ENCODE measurements at regions not wholly inside any gene's neighbourhood (a gene's known extent, or its start where the extent isn't known, plus 50 kb on each side); places are given as distances from the start of the nearest gene placed in this dataset.

DNA sequence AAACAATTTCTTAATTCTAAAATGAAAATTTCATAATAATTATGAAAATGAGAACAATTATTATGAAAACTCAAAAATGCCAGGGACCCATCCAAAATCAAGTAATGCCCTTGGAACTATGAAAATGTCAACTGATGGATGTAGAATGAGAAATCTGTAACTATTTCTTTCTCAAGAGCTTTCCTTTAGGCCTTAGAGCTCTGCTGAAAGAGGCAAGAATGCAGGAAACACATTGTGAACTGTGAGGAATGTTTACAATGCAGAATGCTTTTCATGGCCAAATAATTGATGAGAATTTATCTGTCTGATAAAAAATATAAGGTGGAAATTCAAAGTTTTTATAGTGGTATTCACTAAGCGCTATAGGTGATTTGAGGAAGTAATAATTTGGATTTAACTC, 207.1 kb upstream of the PCDH18 start:
- no peak for DNase-seq (ENCODE audit: low spot score)

DNA sequence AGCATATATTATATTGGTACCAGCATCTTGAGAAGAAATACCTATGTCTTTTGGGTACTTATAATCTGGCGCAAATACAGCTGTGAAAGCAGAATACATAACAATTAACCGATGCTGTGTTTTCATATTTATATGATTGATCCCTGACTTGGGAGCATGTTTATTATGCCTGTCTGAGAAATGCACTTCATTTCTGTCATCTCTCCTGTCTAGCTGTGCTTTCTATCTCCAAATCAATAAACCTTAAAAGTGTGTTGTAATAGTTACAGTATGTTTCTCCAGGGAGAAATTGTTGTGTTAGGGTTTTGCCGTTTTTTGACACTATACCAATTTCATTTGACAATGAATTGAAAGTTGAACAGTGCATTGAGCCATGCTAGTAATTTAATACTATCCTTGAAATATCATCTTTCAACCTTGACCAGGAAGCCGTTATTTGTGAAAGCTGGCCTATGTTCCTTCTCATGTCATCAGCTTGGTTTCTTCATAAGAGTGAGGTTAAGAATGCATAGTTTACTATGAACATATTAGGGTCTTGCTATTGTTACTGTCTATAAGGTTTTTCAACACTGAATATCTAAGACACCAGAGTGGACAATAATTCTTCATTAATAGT, 206.2 kb upstream of the PCDH18 start:
- no peak for DNase-seq (ENCODE audit: low spot score)

DNA sequence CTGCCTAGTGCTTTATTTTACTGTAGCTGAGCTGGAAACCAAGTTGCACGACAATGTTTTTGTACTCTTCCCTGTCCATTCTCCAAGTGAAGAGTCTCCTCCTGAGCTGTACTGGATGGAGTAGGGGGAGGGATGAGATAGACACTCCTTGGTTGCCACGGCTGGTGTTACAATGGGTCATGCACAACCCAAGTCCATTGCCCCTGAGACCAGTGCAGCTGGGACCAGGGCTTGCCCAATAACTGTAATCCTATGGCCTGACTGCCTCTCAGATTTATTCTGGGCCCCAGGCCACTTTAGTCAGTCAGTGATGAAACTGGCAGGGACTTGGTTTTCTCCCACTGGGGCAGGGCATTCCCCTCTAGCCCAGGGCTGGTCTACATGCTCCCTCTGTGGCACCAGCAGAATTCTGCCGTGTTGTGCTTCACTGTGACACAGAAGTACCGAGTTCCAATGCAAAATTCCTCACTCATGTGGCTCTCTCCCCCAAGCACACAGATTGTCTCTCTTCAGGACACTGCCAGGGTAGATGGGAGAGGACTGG, 203.3 kb upstream of the PCDH18 start:
- DNase-seq (ENCODE audit: low spot score): no peak

DNA sequence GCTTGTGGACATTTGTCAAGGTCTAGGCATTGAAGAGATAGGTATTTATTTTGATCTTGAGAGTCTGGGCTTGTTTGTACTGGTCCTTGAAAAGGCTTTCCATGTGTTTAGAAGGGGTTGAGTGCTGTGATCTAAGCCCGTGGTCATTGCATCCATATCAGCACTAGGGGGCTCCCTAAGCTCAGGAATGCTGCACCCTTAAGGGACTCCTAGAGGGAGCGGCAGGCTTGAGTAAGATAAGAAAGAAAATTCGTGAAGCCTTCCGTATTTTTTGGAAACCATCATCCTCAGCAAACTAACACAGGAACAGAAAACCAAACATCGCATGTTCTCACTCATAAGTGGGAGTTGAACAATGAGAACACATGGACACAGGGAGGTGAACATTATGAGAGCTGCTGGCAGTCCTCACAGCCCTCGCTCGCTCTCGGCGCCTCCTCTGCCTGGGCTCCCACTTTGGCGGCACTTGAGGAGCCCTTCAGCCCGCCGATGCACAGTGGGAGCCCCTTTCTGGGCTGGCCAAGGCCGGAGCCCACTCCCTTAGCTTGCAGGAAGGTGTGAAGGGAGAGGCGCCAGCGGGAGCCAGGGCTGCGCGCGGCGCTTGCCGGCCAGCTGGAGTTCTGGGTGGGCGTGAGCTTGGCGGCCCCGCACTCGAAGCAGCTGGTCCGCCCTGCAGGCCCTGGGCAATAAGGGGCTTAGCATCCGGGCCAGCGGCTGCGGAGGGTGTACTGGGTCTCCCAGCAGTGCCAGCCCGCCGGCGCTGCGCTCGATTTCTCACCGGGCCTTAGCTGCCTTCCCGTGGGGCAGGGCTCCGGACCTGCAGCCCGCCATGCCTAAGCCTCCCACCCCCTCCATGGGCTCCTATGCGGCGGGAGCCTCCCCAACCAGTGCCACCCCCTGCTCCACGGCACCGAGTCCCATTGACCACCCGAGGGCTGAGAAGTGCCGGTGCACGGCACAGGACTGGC, 201.2 kb upstream of the PCDH18 start:
- DNase-seq (ENCODE audit: low spot score): peak; percentile 35

DNA sequence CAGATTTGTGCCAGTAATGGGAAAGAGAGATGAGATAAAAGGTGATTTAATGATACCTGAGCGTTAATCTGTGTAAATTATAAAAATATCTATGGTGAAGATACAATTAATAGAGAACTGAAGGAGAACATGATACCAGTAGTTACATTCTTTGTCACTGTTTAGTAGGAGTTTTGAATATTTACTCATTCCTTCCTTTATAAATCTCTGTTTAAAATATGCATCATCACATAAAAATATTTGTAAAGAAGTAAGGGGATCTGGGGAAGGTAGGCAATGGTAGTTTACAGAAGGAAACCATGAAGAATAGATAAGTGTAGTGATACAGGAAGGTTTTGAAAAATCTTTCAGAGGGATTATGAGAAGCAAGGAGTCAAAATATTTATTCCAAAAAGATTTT, 190.6 kb upstream of the PCDH18 start:
- no peak for DNase-seq (ENCODE audit: low spot score)

DNA sequence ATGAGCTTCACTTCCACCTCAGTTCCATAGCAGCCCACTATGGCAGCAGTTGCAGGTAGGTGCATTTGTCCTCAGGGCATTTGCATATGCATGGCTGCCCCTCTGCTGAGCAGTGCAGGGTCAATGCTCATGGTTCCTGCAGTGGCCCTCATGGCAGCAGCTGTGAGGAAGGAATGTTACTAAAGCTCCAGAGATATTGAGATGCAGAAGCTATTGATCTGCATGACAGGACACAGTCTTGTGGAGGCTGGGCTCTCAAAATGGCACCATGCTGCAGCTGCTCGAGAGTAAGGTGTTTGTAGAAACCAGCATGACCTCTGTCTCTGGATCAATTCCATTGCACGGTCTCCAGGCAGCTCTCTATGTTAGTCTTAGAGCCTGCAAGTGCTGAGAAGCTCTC, 179.2 kb upstream of the PCDH18 start:
- DNase-seq (ENCODE audit: low spot score): no peak

DNA sequence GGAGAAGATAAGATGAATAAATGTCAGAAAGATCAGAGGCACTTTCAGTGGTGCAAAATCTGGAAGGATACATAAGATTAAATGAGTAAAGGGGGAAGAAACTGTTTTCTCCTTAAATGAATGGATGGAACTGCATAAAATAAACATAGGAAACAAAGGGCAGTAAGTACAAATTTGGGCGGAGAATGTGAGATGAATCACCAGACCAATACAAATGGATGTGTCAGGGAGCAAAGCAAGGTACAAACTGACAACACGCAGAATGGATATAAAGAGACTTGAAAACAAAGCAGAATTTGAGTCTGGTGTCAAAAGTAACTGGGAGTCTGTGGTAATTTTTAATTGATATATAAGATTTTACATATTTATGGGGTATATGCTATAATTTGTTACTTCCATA, 175.3 kb upstream of the PCDH18 start:
- no peak for DNase-seq (ENCODE audit: low spot score)

DNA sequence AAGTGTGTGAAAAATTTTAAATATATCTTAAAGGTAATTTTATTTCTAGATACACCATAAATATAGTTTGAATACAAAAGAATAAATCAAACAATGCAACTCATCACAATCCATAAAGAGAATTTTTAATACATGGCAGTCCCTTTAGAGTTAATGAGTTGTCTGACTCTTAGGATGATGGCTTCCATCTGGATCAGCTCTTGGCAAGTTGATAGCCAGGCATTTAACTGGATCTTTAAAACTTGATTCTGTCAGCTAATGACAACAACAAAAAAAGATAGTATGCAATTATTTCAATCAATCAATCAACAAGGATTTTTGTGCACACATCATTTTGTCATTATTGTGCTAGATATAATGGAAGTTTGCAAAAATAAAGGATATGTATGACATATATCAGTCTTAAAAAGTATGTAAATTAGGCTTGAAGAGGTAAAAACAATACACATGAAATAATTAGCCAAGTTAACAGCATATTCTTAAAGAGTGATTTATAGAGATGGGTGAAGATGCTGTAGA, 174.9 kb upstream of the PCDH18 start:
- DNase-seq (ENCODE audit: low spot score): no peak

DNA sequence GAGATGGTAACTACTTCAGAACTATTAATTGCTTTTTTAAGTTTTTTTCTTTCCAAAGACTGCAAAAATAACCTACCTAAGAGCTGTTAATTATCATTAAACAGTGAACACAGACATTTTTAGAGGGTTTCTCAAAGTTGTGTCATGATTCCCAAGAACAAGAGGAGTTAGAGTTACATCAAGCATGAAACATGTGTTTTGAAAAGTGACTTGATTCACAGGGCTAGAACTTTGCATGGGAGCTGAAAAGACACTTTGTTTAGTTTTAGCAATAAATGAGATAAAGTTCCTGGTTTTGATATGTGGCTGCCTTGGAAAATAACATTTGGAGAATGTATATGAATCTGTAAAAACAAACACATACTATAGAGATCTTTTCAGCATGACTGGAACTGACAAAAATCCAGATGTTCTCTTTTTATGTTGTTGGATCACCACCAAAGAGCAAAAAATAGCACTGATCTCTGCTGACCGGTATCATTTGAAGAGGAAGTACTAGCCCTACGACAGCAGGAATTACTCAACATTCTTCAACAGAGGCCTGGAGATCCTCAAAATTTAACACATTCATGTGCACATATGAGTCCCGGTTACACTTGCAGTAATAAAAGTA, 173.0 kb upstream of the PCDH18 start:
- no peak for DNase-seq (ENCODE audit: low spot score)

DNA sequence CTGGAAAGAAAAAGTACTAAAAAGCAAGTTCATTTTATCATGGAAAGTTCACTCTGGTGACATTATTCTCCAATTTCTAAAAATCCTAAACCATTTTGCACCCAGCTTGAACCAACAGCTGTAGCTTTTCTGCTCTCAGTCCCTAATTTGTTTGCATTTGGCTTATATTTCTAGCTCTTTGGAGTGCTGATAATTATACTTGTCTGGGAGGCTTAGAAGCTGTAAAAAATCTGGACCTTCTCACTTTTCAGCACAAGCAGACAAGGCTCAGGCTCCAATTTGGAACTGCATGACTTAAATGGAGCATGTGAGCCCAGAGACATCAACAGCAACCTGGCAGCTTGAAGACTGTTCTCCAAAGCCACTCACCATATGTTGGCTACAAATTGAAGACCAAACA, 170.9 kb upstream of the PCDH18 start:
- DNase-seq (ENCODE audit: low spot score): no peak

DNA sequence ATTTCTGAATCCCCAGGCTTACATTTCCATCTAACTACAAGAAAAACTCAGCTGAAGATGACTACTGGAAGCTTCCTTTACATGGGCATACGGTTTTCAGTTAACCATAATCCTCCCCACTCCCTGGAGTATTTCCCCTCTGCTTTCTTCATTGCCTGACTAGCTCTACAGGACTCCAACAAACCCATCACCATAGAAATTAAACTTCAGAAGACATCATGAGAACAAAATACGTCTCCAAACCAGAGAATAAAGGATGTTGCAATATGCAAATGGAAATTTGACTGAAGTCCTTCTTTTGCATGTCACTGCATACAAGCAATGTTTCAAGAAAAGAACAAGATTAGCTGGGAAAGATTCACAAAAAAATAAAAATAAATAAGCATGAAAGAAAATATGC, 170.2 kb upstream of the PCDH18 start:
- no peak for DNase-seq (ENCODE audit: low spot score)

DNA sequence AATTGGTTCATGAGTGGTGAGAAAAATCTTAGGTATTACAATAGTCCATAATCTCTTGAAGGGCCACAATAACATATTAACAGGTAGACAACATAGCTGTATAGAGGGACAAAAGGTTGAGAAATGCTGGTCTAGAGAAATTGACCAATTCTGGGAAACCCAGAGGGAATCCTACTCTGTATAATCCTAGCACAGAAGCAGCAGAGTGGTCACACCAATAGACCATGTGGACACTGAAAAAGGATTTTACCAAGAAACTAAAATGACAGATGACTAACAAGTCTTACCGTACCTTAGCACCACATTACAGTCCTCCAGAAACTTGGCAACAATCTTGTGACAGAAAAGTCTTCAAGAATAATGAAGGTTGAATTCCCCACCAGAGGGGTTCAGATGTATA, 169.1 kb upstream of the PCDH18 start:
- DNase-seq (ENCODE audit: low spot score): no peak

DNA sequence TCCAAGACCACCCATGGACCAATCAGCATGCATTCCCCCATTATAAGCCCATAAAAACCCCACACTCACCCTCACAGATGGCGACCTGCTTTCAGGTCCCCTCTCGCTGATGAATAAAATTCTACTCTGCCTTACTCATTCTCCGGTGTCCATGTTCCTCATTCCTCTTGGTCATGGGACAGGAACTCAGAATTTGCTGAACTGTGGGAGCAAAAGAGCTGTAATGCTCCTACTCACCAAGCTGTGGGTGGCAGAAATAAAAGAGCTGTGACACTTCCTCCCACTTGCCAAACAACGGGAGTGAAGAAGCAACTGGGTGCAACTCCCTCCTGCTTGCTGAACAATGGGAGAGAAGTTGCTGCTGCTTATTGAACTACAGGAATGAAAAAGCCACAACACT, 168.5 kb upstream of the PCDH18 start:
- DNase-seq (ENCODE audit: low spot score): no peak

DNA sequence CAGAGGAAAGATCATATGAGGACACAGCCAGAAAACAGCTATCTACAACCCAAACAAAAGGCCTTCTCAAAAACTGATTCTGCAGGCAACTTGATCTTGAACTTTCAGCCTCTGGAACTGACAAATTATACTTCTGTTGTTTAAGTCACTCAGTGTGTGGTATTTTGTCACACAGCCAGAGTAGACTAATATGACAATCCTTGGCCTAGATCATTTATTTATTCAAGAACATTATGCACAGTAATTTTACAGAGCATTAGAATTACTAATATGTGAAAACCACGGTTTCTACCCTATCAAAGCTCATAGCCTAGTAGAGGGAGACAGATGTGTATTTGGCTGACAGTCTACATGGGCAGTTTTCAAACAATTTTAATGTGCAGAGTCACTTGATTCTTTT, 167.8 kb upstream of the PCDH18 start:
- DNase-seq (ENCODE audit: low spot score): no peak

DNA sequence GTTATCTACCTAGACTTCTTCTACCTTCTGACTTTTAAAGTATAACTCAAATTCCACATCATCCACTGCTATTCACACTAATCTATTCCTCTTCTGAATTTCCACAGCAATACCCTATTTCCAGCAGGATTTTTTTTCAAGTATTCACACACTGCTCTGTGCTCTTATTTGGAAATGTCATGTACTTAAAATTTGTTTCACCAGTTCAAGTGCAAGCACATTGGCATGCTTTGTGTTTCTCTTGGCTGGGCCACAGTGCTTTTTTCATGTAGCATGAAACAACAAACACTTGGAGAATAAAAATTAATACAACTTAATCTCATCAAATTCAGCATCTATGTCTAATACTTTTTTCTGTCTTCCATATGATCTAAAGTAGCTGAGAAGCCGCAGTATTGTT, 161.8 kb upstream of the PCDH18 start:
- DNase-seq (ENCODE audit: low spot score): no peak

DNA sequence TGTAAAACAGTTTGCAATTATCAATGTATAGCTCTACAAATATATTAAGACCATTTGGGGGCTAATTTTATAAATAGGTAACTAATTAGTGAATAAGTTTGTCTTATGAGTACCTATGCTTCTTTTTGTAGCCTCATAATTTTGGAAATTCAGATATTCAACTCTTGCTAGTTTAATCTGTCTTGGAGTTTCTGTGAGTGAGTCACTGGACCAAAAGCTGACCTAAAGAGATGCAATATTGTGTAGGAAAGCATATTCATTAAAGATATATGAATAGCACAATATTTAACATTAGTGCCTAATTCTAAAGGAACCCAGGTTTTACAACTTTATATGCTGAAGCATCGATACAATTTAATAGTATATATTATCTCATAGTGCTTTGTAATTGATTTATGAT, 161.3 kb upstream of the PCDH18 start:
- DNase-seq (ENCODE audit: low spot score): no peak

DNA sequence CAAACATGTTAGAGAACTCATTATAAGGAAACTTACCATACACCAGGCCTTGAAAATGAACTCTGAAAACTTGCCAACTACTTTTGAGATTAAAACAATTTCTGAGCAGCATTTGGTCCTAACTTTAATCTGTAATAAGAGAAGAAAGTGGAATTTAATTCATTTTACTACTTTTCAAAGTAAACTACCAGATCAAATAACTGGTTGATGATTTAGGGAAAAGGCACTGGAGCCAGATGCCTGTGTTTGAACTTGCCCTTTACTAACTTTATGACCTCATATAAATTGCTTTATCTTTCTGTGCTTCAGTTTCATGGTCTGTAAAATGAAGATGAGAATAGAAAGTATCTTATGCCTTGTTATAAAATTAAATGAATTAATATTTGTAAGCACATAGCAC, 159.9 kb upstream of the PCDH18 start:
- DNase-seq (ENCODE audit: low spot score): no peak

DNA sequence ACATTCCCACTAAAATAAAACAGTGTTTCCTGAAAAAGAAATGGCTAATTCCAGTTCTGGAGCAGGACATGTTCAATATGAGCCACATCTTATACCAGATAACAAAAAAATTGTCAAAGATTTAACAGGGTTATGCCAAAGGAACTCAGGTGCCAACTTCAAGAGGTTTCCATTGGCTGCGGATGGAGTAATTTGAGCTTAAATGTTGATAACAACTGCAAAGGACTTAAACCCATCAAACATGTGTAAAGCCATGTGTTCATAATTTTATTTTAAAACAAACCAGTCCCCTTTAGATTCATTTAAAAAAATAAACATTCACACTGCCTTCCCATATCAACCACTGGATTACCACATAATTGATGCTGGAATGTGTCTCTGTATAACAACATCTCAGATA, 156.4 kb upstream of the PCDH18 start:
- no peak for DNase-seq (ENCODE audit: low spot score)

DNA sequence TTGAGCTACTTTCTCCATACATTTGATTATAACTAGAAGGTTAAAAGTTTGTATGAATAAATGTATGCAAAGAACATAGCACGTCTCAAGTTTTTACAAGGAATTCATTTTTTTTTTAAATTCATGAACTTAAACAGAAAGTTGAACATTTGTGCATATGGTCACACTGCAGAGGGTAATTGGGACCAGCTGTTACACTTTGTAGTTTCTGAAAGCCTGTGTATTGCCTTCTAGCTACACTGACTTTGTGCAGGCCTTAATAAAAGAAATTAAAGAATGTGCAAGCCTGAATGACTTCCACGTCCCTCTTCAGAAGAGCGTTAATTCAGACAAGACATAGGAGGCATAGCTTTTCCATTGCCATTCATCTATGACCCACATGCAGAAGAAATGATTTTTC, 153.1 kb upstream of the PCDH18 start:
- DNase-seq (ENCODE audit: low spot score): no peak

DNA sequence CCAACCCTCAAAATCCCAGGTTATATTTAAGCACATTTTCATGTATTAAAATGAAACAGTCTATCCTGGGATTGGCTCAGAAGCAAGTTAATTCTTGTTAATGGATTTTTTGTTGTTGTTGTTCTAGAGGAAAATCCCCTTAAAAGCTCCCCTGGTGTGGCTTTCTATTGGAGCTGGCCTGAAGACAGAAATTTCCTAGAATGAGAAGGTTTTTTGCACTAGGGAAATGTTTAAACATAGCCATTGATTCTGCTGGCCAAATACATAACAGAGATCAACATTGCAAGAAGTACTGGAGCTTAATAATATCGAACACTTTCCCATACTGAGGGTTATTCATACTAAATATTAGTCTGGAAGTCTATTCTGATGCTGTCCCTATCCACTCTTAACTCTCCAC, 148.8 kb upstream of the PCDH18 start:
- no peak for DNase-seq (ENCODE audit: low spot score)

DNA sequence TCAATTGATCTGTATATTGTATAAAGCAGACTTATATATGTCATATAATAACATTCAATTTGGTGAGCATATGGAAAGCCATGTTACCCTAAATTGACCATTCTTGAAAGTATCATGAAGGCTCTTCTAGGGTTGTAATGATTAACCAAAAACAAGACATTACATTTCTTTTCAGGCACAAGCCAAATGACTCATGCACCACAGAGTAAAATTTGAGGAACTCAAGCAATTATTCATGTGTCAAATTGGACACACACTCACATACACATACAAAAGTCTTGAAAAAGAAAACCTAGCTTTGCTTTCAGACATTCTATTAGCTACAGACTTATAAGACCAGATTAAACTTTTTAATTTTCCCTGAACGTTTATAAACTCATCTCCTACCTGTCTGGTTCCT, 146.5 kb upstream of the PCDH18 start:
- no peak for DNase-seq (ENCODE audit: low spot score)

DNA sequence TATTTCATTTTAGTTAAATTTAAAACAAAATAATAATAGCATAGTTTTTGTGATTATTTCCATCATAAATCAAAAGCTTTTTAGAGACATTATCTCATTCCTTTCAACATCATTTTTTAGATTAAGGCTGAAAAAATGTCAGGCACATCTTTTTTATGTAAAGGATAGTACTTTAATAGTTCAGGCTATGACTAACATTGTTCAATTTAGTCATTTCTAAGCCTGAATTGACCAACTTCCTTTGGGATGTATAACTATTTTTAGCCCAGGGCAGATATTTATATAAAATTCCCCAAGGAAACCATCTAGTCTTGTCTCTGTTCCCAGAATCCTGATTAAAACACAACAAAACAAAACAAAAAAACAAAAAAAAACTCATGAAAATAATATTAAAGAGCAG, 145.6 kb upstream of the PCDH18 start:
- no peak for DNase-seq (ENCODE audit: low spot score)

Measured in D341Med (cell line).